ENCODE measurements at regions not wholly inside any gene's neighbourhood (a gene's known extent, or its start where the extent isn't known, plus 50 kb on each side); places are given as distances from the start of the nearest gene placed in this dataset.

GRCh38 chr1:47630346-47630745 is 192.5 kb downstream of the FOXD2 start:
- no peak for DNase-seq (ENCODE audit: low read depth)

- DNase-seq (ENCODE audit: low read depth): no peak
Measured at GRCh38 chr1:47631411-47631995, 193.7 kb downstream of the FOXD2 start.

GRCh38 chr1:47635111-47635510 is 197.3 kb downstream of the FOXD2 start:
- DNase-seq (ENCODE audit: low read depth): no peak

GRCh38 chr1:47635597-47635996 is 197.8 kb downstream of the FOXD2 start:
- DNase-seq (ENCODE audit: low read depth): no peak

- DNase-seq (ENCODE audit: low read depth): no peak
Measured at GRCh38 chr1:47637111-47637685, 199.4 kb downstream of the FOXD2 start.

GRCh38 chr1:47638240-47638639 is 200.4 kb downstream of the FOXD2 start:
- DNase-seq (ENCODE audit: low read depth): no peak

- no peak for DNase-seq (ENCODE audit: low read depth)
Measured at GRCh38 chr1:47638713-47639112, 200.9 kb downstream of the FOXD2 start.

- DNase-seq (ENCODE audit: low read depth): no peak
Measured at GRCh38 chr1:47643306-47644211, 205.7 kb downstream of the FOXD2 start.

GRCh38 chr1:47644212-47644573 is 206.3 kb downstream of the FOXD2 start:
- DNase-seq (ENCODE audit: low read depth): no peak

GRCh38 chr1:47645151-47645550 is 207.3 kb downstream of the FOXD2 start:
- DNase-seq (ENCODE audit: low read depth): no peak

- DNase-seq (ENCODE audit: low read depth): no peak
Measured at GRCh38 chr1:47646676-47647075, 208.8 kb downstream of the FOXD2 start.

GRCh38 chr1:47647327-47647845 is 209.5 kb downstream of the FOXD2 start:
- no peak for DNase-seq (ENCODE audit: low read depth)

- DNase-seq (ENCODE audit: low read depth): no peak
Measured at GRCh38 chr1:47650205-47650604, 212.4 kb downstream of the FOXD2 start.

- no peak for DNase-seq (ENCODE audit: low read depth)
Measured at GRCh38 chr1:47650611-47651010, 212.8 kb downstream of the FOXD2 start.

GRCh38 chr1:47651311-47652089 is 213.7 kb downstream of the FOXD2 start:
- no peak for DNase-seq (ENCODE audit: low read depth)

- DNase-seq (ENCODE audit: low read depth): no peak
Measured at GRCh38 chr1:47655521-47656300, 217.9 kb downstream of the FOXD2 start.

- no peak for DNase-seq (ENCODE audit: low read depth)
Measured at GRCh38 chr1:47656719-47657685, 219.2 kb downstream of the FOXD2 start.

GRCh38 chr1:47658161-47658920 is 220.5 kb downstream of the FOXD2 start:
- DNase-seq (ENCODE audit: low read depth): no peak

- DNase-seq (ENCODE audit: low read depth): no peak
Measured at GRCh38 chr1:47659146-47659545, 221.3 kb downstream of the FOXD2 start.

All from stimulated activated CD8-positive, alpha-beta memory T cell treated with anti-CD3 and anti-CD28 coated beads, Interleukin-15, amount 100 ng/mL, for 24 hours (primary cell).